ENCODE measurements at regions not wholly inside any gene's neighbourhood (a gene's known extent, or its start where the extent isn't known, plus 50 kb on each side); places are given as distances from the start of the nearest gene placed in this dataset.

GRCh38 chr20:48298433-48298832 is 513.2 kb upstream of the SULF2 start:
- Histone ChIP-seq H3K9me3 (ENCODE audit: low read length) (no peaks in the 10 kb centered on the region), H3K4me3 (ENCODE audit: low read length) (no peak overlapping the region), H3K27ac (ENCODE audit: low read depth, low read length) (no peak overlapping the region), H3K4me1 (ENCODE audit: insufficient read depth, low read length) (no peaks in the 10 kb centered on the region), H3K27me3 (ENCODE audit: insufficient read depth, low read length, poor library complexity, severe bottlenecking) (no peaks in the 10 kb centered on the region), H3K36me3 (ENCODE audit: insufficient read depth, low read length) (no peaks in the 10 kb centered on the region)
- H3K27ac Mint-ChIP-seq, result no peak overlapping the region
- no peaks in the 10 kb centered on the region for H3K4me1 Mint-ChIP-seq
- no peaks in the 10 kb centered on the region for H3K36me3 Mint-ChIP-seq
- no peak overlapping the region for H3K4me3 Mint-ChIP-seq
- POLR2A ChIA-PET, result no interaction called here
- H3K9me3 Mint-ChIP-seq, result no peaks in the 10 kb centered on the region
- CTCF ChIA-PET, result no interaction called here
- no peak for DNase-seq
- H3K27me3 Mint-ChIP-seq, result peaks cover 10 to 40% of the 10 kb centered on the region in 2 donors

GRCh38 chr20:48295966-48296421 is 510.7 kb upstream of the SULF2 start:
- DNase-seq, result no peak
- H3K36me3 ChIP-seq (ENCODE audit: insufficient read depth, low read length), result no peaks in the 10 kb centered on the region
- H3K27ac ChIP-seq (ENCODE audit: low read depth, low read length), result no peak overlapping the region
- H3K36me3 Mint-ChIP-seq, result no peaks in the 10 kb centered on the region
- H3K4me1 Mint-ChIP-seq, result no peaks in the 10 kb centered on the region
- POLR2A ChIA-PET, result no interaction called here
- no peaks in the 10 kb centered on the region for H3K9me3 ChIP-seq (ENCODE audit: low read length)
- H3K4me3 ChIP-seq (ENCODE audit: low read length), result no peak overlapping the region
- H3K27ac Mint-ChIP-seq, result no peak overlapping the region
- no peaks in the 10 kb centered on the region for H3K27me3 ChIP-seq (ENCODE audit: insufficient read depth, low read length, poor library complexity, severe bottlenecking)
- CTCF ChIA-PET, result no interaction called here
- no peak overlapping the region for H3K4me3 Mint-ChIP-seq
- H3K27me3 Mint-ChIP-seq, result peaks cover 12 to 25% of the 10 kb centered on the region in 2 donors
- no peaks in the 10 kb centered on the region for H3K9me3 Mint-ChIP-seq
- H3K4me1 ChIP-seq (ENCODE audit: insufficient read depth, low read length), result no peaks in the 10 kb centered on the region

GRCh38 chr20:48295445-48295903 is 510.2 kb upstream of the SULF2 start:
- ChIA-PET CTCF (no interaction called here), POLR2A (no interaction called here)

GRCh38 chr20:48294942-48295341 is 509.7 kb upstream of the SULF2 start:
- H3K4me1 ChIP-seq (ENCODE audit: insufficient read depth, low read length), result no peaks in the 10 kb centered on the region
- H3K9me3 ChIP-seq (ENCODE audit: low read length), result no peaks in the 10 kb centered on the region
- no peaks in the 10 kb centered on the region for H3K27me3 ChIP-seq (ENCODE audit: insufficient read depth, low read length, poor library complexity, severe bottlenecking)
- H3K4me3 ChIP-seq (ENCODE audit: low read length), result no peak overlapping the region
- Mint-ChIP-seq H3K27ac (no peak overlapping the region), H3K4me1 (no peaks in the 10 kb centered on the region), H3K9me3 (no peaks in the 10 kb centered on the region), H3K36me3 (no peaks in the 10 kb centered on the region), H3K27me3 (peaks cover 8 to 18% of the 10 kb centered on the region in 2 donors), H3K4me3 (no peak overlapping the region)
- POLR2A ChIA-PET, result no interaction called here
- H3K36me3 ChIP-seq (ENCODE audit: insufficient read depth, low read length), result no peaks in the 10 kb centered on the region
- CTCF ChIA-PET, result no interaction called here
- no peak for DNase-seq
- no peak overlapping the region for H3K27ac ChIP-seq (ENCODE audit: low read depth, low read length)

More at GRCh38 chr20:48295445-48295903, 510.2 kb upstream of the SULF2 start:
- H3K4me3 Mint-ChIP-seq, result no peak overlapping the region
- no peaks in the 10 kb centered on the region for H3K27me3 ChIP-seq (ENCODE audit: insufficient read depth, low read length, poor library complexity, severe bottlenecking)
- no peaks in the 10 kb centered on the region for H3K9me3 Mint-ChIP-seq
- no peaks in the 10 kb centered on the region for H3K36me3 ChIP-seq (ENCODE audit: insufficient read depth, low read length)
- H3K4me1 ChIP-seq (ENCODE audit: insufficient read depth, low read length), result no peaks in the 10 kb centered on the region
- no peaks in the 10 kb centered on the region for H3K4me1 Mint-ChIP-seq
- no peak for DNase-seq
- H3K27ac Mint-ChIP-seq, result no peak overlapping the region
- H3K36me3 Mint-ChIP-seq, result no peaks in the 10 kb centered on the region
- H3K4me3 ChIP-seq (ENCODE audit: low read length), result no peak overlapping the region
- H3K27ac ChIP-seq (ENCODE audit: low read depth, low read length), result no peak overlapping the region
- H3K27me3 Mint-ChIP-seq, result peaks cover 9 to 20% of the 10 kb centered on the region in 2 donors
- H3K9me3 ChIP-seq (ENCODE audit: low read length), result no peaks in the 10 kb centered on the region

- Histone ChIP-seq H3K36me3 (ENCODE audit: insufficient read depth, low read length) (no peaks in the 10 kb centered on the region), H3K27me3 (ENCODE audit: insufficient read depth, low read length, poor library complexity, severe bottlenecking) (no peaks in the 10 kb centered on the region), H3K4me3 (ENCODE audit: low read length) (no peak overlapping the region), H3K27ac (ENCODE audit: low read depth, low read length) (no peak overlapping the region), H3K4me1 (ENCODE audit: insufficient read depth, low read length) (no peaks in the 10 kb centered on the region), H3K9me3 (ENCODE audit: low read length) (no peaks in the 10 kb centered on the region)
- no peaks in the 10 kb centered on the region for H3K9me3 Mint-ChIP-seq
- H3K4me3 Mint-ChIP-seq, result no peak overlapping the region
- no peak overlapping the region for H3K27ac Mint-ChIP-seq
- ChIA-PET CTCF (no interaction called here), POLR2A (no interaction called here)
- H3K4me1 Mint-ChIP-seq, result no peaks in the 10 kb centered on the region
- no peak for DNase-seq
- H3K27me3 Mint-ChIP-seq, result peaks cover 11 to 25% of the 10 kb centered on the region in 2 donors
- H3K36me3 Mint-ChIP-seq, result no peaks in the 10 kb centered on the region
These were observed 508.9 kb upstream of the SULF2 start for GRCh38 chr20:48294196-48294595.

- no peaks in the 10 kb centered on the region for H3K4me1 ChIP-seq (ENCODE audit: insufficient read depth, low read length)
- H3K36me3 ChIP-seq (ENCODE audit: insufficient read depth, low read length), result no peaks in the 10 kb centered on the region
- H3K36me3 Mint-ChIP-seq, result no peaks in the 10 kb centered on the region
- no peaks in the 10 kb centered on the region for H3K4me1 Mint-ChIP-seq
- no peak overlapping the region for H3K4me3 Mint-ChIP-seq
- no peaks in the 10 kb centered on the region for H3K9me3 Mint-ChIP-seq
- H3K27ac ChIP-seq (ENCODE audit: low read depth, low read length), result no peak overlapping the region
- no peaks in the 10 kb centered on the region for H3K27me3 ChIP-seq (ENCODE audit: insufficient read depth, low read length, poor library complexity, severe bottlenecking)
- H3K9me3 ChIP-seq (ENCODE audit: low read length), result no peaks in the 10 kb centered on the region
- CTCF ChIA-PET, result no interaction called here
- POLR2A ChIA-PET, result no interaction called here
- DNase-seq, result no peak
- peaks cover 9 to 26% of the 10 kb centered on the region in 2 donors for H3K27me3 Mint-ChIP-seq
- no peak overlapping the region for H3K4me3 ChIP-seq (ENCODE audit: low read length)
- H3K27ac Mint-ChIP-seq, result no peak overlapping the region
These were observed 508.4 kb upstream of the SULF2 start for GRCh38 chr20:48293671-48294070.

- Histone ChIP-seq H3K4me1 (ENCODE audit: insufficient read depth, low read length) (no peaks in the 10 kb centered on the region), H3K27ac (ENCODE audit: low read depth, low read length) (no peak overlapping the region), H3K27me3 (ENCODE audit: insufficient read depth, low read length, poor library complexity, severe bottlenecking) (no peaks in the 10 kb centered on the region), H3K4me3 (ENCODE audit: low read length) (no peak overlapping the region), H3K36me3 (ENCODE audit: insufficient read depth, low read length) (no peaks in the 10 kb centered on the region), H3K9me3 (ENCODE audit: low read length) (no peaks in the 10 kb centered on the region)
- Mint-ChIP-seq H3K36me3 (no peaks in the 10 kb centered on the region), H3K27ac (no peak overlapping the region), H3K27me3 (peaks cover 13 to 26% of the 10 kb centered on the region in 2 donors), H3K9me3 (no peaks in the 10 kb centered on the region), H3K4me1 (no peaks in the 10 kb centered on the region), H3K4me3 (no peak overlapping the region)
- POLR2A ChIA-PET, result no interaction called here
- no peak for DNase-seq
- CTCF ChIA-PET, result no interaction called here
These were observed 507.5 kb upstream of the SULF2 start for GRCh38 chr20:48292806-48293205.

- Mint-ChIP-seq H3K9me3 (no peaks in the 10 kb centered on the region), H3K27me3 (peaks cover 15 to 31% of the 10 kb centered on the region in 2 donors), H3K4me3 (no peak overlapping the region), H3K36me3 (no peaks in the 10 kb centered on the region), H3K27ac (no peak overlapping the region), H3K4me1 (no peaks in the 10 kb centered on the region)
- H3K9me3 ChIP-seq (ENCODE audit: low read length), result no peaks in the 10 kb centered on the region
- no peak for DNase-seq
- no peak overlapping the region for H3K4me3 ChIP-seq (ENCODE audit: low read length)
- no peak overlapping the region for H3K27ac ChIP-seq (ENCODE audit: low read depth, low read length)
- ChIA-PET CTCF (no interaction called here), POLR2A (no interaction called here)
- H3K27me3 ChIP-seq (ENCODE audit: insufficient read depth, low read length, poor library complexity, severe bottlenecking), result no peaks in the 10 kb centered on the region
- H3K4me1 ChIP-seq (ENCODE audit: insufficient read depth, low read length), result no peaks in the 10 kb centered on the region
- H3K36me3 ChIP-seq (ENCODE audit: insufficient read depth, low read length), result no peaks in the 10 kb centered on the region
These were observed 506.6 kb upstream of the SULF2 start for GRCh38 chr20:48291896-48292295.

- Histone ChIP-seq H3K27me3 (ENCODE audit: insufficient read depth, low read length, poor library complexity, severe bottlenecking) (no peaks in the 10 kb centered on the region), H3K9me3 (ENCODE audit: low read length) (no peaks in the 10 kb centered on the region), H3K4me3 (ENCODE audit: low read length) (no peak overlapping the region), H3K4me1 (ENCODE audit: insufficient read depth, low read length) (no peaks in the 10 kb centered on the region), H3K36me3 (ENCODE audit: insufficient read depth, low read length) (no peaks in the 10 kb centered on the region), H3K27ac (ENCODE audit: low read depth, low read length) (no peak overlapping the region)
- H3K4me1 Mint-ChIP-seq, result no peaks in the 10 kb centered on the region
- H3K27ac Mint-ChIP-seq, result no peak overlapping the region
- no peaks in the 10 kb centered on the region for H3K36me3 Mint-ChIP-seq
- ChIA-PET POLR2A (no interaction called here), CTCF (no interaction called here)
- H3K4me3 Mint-ChIP-seq, result no peak overlapping the region
- H3K27me3 Mint-ChIP-seq, result peaks cover 15 to 40% of the 10 kb centered on the region in 2 donors
- no peak for DNase-seq
- no peaks in the 10 kb centered on the region for H3K9me3 Mint-ChIP-seq
These were observed 503.7 kb upstream of the SULF2 start for GRCh38 chr20:48288930-48289507.
